Bronchial epithelial cell (primary cell): ENCODE measurements at regions not wholly inside any gene's neighbourhood (a gene's known extent, or its start where the extent isn't known, plus 50 kb on each side); places are given as distances from the start of the nearest gene placed in this dataset.
A peak's percentile ranks its signal among the peaks of the same experiment; 100 is the strongest.

Experiments used
- DNase-seq: peaks from one replicate; pipeline ENCODE4 v3.0.0-alpha.2; 2010; ENCODE audit warnings: low read depth
- FAIRE-seq: peaks from 2 replicates; lab custom pipeline; 2011; peaks lifted over from hg19 to GRCh38; lab: Jason Lieb, UNC
- H3K27me3 ChIP-seq: 2 replicates; pipeline ENCODE4 v1.5.1; 2011; ENCODE audit warnings: low read length; ENCODE audit not compliant: control insufficient read depth, insufficient read depth
- H3K36me3 ChIP-seq: 2 replicates; pipeline ENCODE4 v1.5.1; 2011; ENCODE audit warnings: low read length; ENCODE audit not compliant: control insufficient read depth, insufficient read depth
- H3K4me3 ChIP-seq: 2 replicates; pipeline ENCODE4 v1.5.1; 2011; ENCODE audit warnings: mild to moderate bottlenecking, low read depth, low read length, control low read depth
- CTCF ChIP-seq: IDR thresholded peaks from 2 replicates; pipeline ENCODE4 v1.5.1; 2011; ENCODE audit warnings: mild to moderate bottlenecking, moderate library complexity, low read length, control low read depth, inconsistent platforms; ENCODE audit not compliant: insufficient read depth, severe bottlenecking

- no peak for TF ChIP-seq CTCF
- FAIRE-seq: no peak
- Histone ChIP-seq H3K4me3 (no peak overlapping the region), H3K36me3 (no peaks in the 10 kb centered on the region), H3K27me3 (no peaks in the 10 kb centered on the region)
- DNase-seq: peak; percentile 90
These were observed 115.7 kb downstream of the OGFRL1 start for GRCh38 chr6:71404145-71404966.

- H3K36me3 ChIP-seq: no peaks in the 10 kb centered on the region
- H3K27me3 ChIP-seq: no peaks in the 10 kb centered on the region
- FAIRE-seq (no peak), DNase-seq (no peak)
- TF ChIP-seq CTCF: no peak
- no peak overlapping the region for H3K4me3 ChIP-seq
These were observed 116.3 kb downstream of the OGFRL1 start for GRCh38 chr6:71404967-71405278.

- FAIRE-seq (no peak), DNase-seq (no peak)
- TF ChIP-seq CTCF: no peak
- Histone ChIP-seq H3K27me3 (no peaks in the 10 kb centered on the region), H3K36me3 (no peaks in the 10 kb centered on the region), H3K4me3 (no peak overlapping the region)
These were observed 116.8 kb downstream of the OGFRL1 start for GRCh38 chr6:71405416-71405815.

- TF ChIP-seq CTCF: no peak
- FAIRE-seq (no peak), DNase-seq (no peak)
- no peaks in the 10 kb centered on the region for H3K36me3 ChIP-seq
- H3K27me3 ChIP-seq: no peaks in the 10 kb centered on the region
- H3K4me3 ChIP-seq: no peak overlapping the region
These were observed 118.6 kb downstream of the OGFRL1 start for GRCh38 chr6:71406865-71407860.

GRCh38 chr6:71408787-71409723 lies 120.4 kb downstream of the OGFRL1 start:
- DNase-seq (peak; percentile 73), FAIRE-seq (no peak)
- Histone ChIP-seq H3K27me3 (no peaks in the 10 kb centered on the region), H3K36me3 (no peaks in the 10 kb centered on the region), H3K4me3 (no peak overlapping the region)
- TF ChIP-seq CTCF: no peak
